Esophagus muscularis mucosa (tissue), 4 donors: ENCODE measurements at regions not wholly inside any gene's neighbourhood (a gene's known extent, or its start where the extent isn't known, plus 50 kb on each side); places are given as distances from the start of the nearest gene placed in this dataset.
"Not testable (repeated sequence)": the region's sequence is repeated elsewhere in the genome, so short reads cannot be mapped to it uniquely, and the experiment has no call there.

Experiments
- DNase-seq: peaks from one replicate; pipeline ENCODE4 v3.0.0-alpha.2; 2017; ENCODE audit errors: extremely low spot score
- H3K27ac ChIP-seq, 4 donors: fragments of 200-600 bp; sonication (generic); replicated peaks in 1 of 4; 1 replicate in 3 of 4; 2 replicates in 1 of 4; pipeline ENCODE4 v1.5.1; 2016 to 2019; ENCODE audit warnings: mild to moderate bottlenecking in 1 of 4
- H3K27me3 ChIP-seq, 4 donors: fragments of 200-600 bp; sonication (generic); one replicate each; pipeline versions ENCODE4 v1.5.1 to v1.6.0; 2016 to 2019
- H3K36me3 ChIP-seq, 4 donors: fragments of 200-600 bp; sonication (generic); one replicate each; pipeline ENCODE4 v1.5.1; 2016 to 2019
- H3K4me1 ChIP-seq, 4 donors: fragments of 200-600 bp; sonication (generic); one replicate each; pipeline ENCODE4 v1.5.1; 2016 to 2019
- H3K4me3 ChIP-seq, 4 donors: fragments of 200-600 bp; sonication (generic); 1 replicate in 2 of 4; 2 replicates in 2 of 4; pipeline ENCODE4 v1.5.1; 2016 to 2019; ENCODE audit warnings: mild to moderate bottlenecking in 4 of 4, moderate library complexity in 1 of 4
- H3K9me3 ChIP-seq, 4 donors: fragments of 200-600 bp; sonication (generic); 1 replicate in 3 of 4; 2 replicates in 1 of 4; pipeline ENCODE4 v1.5.1; 2016 to 2019
- CTCF ChIP-seq, 3 experiments: fragments of 200-600 bp in 2 of 3; fragments of 450-650 bp in 1 of 3; sonication (generic) in 2 of 3; IDR thresholded peaks; one replicate each; pipeline ENCODE4 v1.5.1; 2017 to 2019; ENCODE audit warnings: antibody characterized with exemption in 3 of 3, mild to moderate bottlenecking in 2 of 3, moderate library complexity in 1 of 3
- EP300 ChIP-seq: sonication (generic); formaldehyde crosslinking; IDR thresholded peaks from one replicate; pipeline ENCODE4 v1.6.1; 2017; ENCODE audit warnings: antibody characterized with exemption
- POLR2A ChIP-seq: fragments of 450-650 bp; IDR thresholded peaks from one replicate; pipeline ENCODE4 v1.6.1; 2017; ENCODE audit warnings: antibody characterized with exemption, moderate library complexity, mild to moderate bottlenecking, low read depth
- POLR2AphosphoS5 ChIP-seq, 2 donors: sonication (generic); formaldehyde crosslinking; IDR thresholded peaks; one replicate each; pipeline ENCODE4 v1.6.1; 2017; ENCODE audit warnings: antibody characterized with exemption in 2 of 2
- whole genome bisulfite sequencing: methylation state at CpG from one replicate; pipeline ENCODE4 v1.1.5; 2018; 5-methylcytosine and 5-hydroxymethylcytosine counted together
- intact Hi-C: fragments of 100-400 bp; cut with DNase I; formaldehyde crosslinking; loops from one replicate; pipeline ENCODE4 v1.15.1; 2023

GRCh38 chrX:3522101-3522650 lies 175.7 kb upstream of the MXRA5 start:
- TF ChIP-seq EP300, result no peak
- TF ChIP-seq CTCF (IDR thresholded peaks at IDR 0.05), result no peak
- TF ChIP-seq POLR2A, result no peak
- 47% methylated on average over 4 of the region's 4 CpGs for WGBS
- intact Hi-C loops, result no loop called here

GRCh38 chrX:3521396-3521795 lies 174.9 kb upstream of the MXRA5 start:
- Histone ChIP-seq H3K9me3 (no peaks in the 10 kb centered on the region), H3K36me3 (no peaks in the 10 kb centered on the region), H3K4me1 (no peaks in the 10 kb centered on the region), H3K4me3 (no peak overlapping the region), H3K27ac (no peak overlapping the region), H3K27me3 (no peaks in the 10 kb centered on the region)
- TF ChIP-seq POLR2AphosphoS5 (IDR thresholded peaks at IDR 0.05) (no peak), EP300 (no peak), POLR2A (no peak), CTCF (IDR thresholded peaks at IDR 0.05) (no peak)
- DNase-seq, result no peak
- intact Hi-C loops, result no loop called here
- 41% methylated on average over 3 of the region's 3 CpGs for WGBS

More at GRCh38 chrX:3522101-3522650, 175.7 kb upstream of the MXRA5 start:
- no peaks in the 10 kb centered on the region for H3K36me3 ChIP-seq
- no peaks in the 10 kb centered on the region for H3K4me1 ChIP-seq
- H3K27me3 ChIP-seq, result no peaks in the 10 kb centered on the region
- H3K4me3 ChIP-seq, result no peak overlapping the region
- no peak for DNase-seq
- H3K27ac ChIP-seq, result no peak overlapping the region
- H3K9me3 ChIP-seq, result no peaks in the 10 kb centered on the region

- Histone ChIP-seq H3K4me3 (no peak overlapping the region), H3K4me1 (no peaks in the 10 kb centered on the region), H3K27ac (no peak overlapping the region), H3K9me3 (no peaks in the 10 kb centered on the region), H3K36me3 (no peaks in the 10 kb centered on the region), H3K27me3 (no peaks in the 10 kb centered on the region)
- intact Hi-C loops, result no loop called here
- TF ChIP-seq POLR2AphosphoS5 (IDR thresholded peaks at IDR 0.05) (no peak), EP300 (no peak), CTCF (IDR thresholded peaks at IDR 0.05) (no peak), POLR2A (no peak)
- no peak for DNase-seq
- WGBS, result 65% methylated on average over 3 of the region's 3 CpGs
Observed at GRCh38 chrX:3520982-3521381, 174.5 kb upstream of the MXRA5 start.

- Histone ChIP-seq H3K4me1 (no peaks in the 10 kb centered on the region), H3K4me3 (no peak overlapping the region), H3K36me3 (no peaks in the 10 kb centered on the region), H3K27ac (no peak overlapping the region), H3K27me3 (no peaks in the 10 kb centered on the region), H3K9me3 (no peaks in the 10 kb centered on the region)
- TF ChIP-seq POLR2A, result no peak
- no peak for TF ChIP-seq POLR2AphosphoS5 (IDR thresholded peaks at IDR 0.05)
- no peak for TF ChIP-seq EP300
- no peak for TF ChIP-seq CTCF (IDR thresholded peaks at IDR 0.05)
- DNase-seq, result no peak
- 70% methylated on average over 3 of the region's 3 CpGs for WGBS
- intact Hi-C loops, result no loop called here
Observed at GRCh38 chrX:3520458-3520857, 174.0 kb upstream of the MXRA5 start.

- H3K27me3 ChIP-seq, H3K27ac ChIP-seq, H3K4me1 ChIP-seq, H3K4me3 ChIP-seq, intact Hi-C loops, DNase-seq, H3K36me3 ChIP-seq, H3K9me3 ChIP-seq: not testable (repeated sequence)
- 87% methylated on average over 8 of the region's 8 CpGs for whole genome bisulfite sequencing
Observed at GRCh38 chrX:3519384-3519783, 172.9 kb upstream of the MXRA5 start.
